H9 (cell line): ENCODE measurements at regions not wholly inside any gene's neighbourhood (a gene's known extent, or its start where the extent isn't known, plus 50 kb on each side); places are given as distances from the start of the nearest gene placed in this dataset.
A peak's percentile ranks its signal among the peaks of the same experiment; 100 is the strongest.

ENCODE experiments used
- DNase-seq: peaks from one replicate; pipeline ENCODE4 v3.0.0-alpha.2; 2017
- H2AFZ ChIP-seq: one replicate; pipeline ENCODE4 v1.6.1; 2013; ENCODE audit warnings: mild to moderate bottlenecking, low read length, control low read depth, moderate library complexity
- H2AK5ac ChIP-seq: 2 replicates; pipeline ENCODE4 v1.6.1; 2013; ENCODE audit warnings: low read length, control low read depth, mixed read lengths; ENCODE audit not compliant: insufficient read length
- H2BK120ac ChIP-seq: one replicate; pipeline ENCODE4 v1.6.1; 2013; ENCODE audit warnings: low read depth, mild to moderate bottlenecking, low read length, control low read depth, inconsistent platforms; ENCODE audit not compliant: poor library complexity, severe bottlenecking
- H2BK12ac ChIP-seq: 2 replicates; pipeline ENCODE4 v1.6.1; 2013; ENCODE audit warnings: low read length, control low read depth, mixed read lengths, low read depth; ENCODE audit not compliant: insufficient read length
- H2BK15ac ChIP-seq: 2 replicates; pipeline ENCODE4 v1.6.1; 2013; ENCODE audit warnings: low read depth, low read length, control low read depth
- H2BK20ac ChIP-seq: one replicate; pipeline ENCODE4 v1.6.1; 2013; ENCODE audit warnings: low read depth, mild to moderate bottlenecking, low read length, control low read depth, inconsistent platforms; ENCODE audit not compliant: poor library complexity, severe bottlenecking
- H2BK5ac ChIP-seq: 2 replicates; pipeline ENCODE4 v1.6.1; 2013; ENCODE audit warnings: low read length, control low read depth, mixed read lengths; ENCODE audit not compliant: insufficient read length
- H3K14ac ChIP-seq: 2 replicates; pipeline ENCODE4 v1.6.1; 2013; ENCODE audit warnings: low read length, control low read depth; ENCODE audit not compliant: insufficient read depth
- H3K18ac ChIP-seq: 2 replicates; pipeline ENCODE4 v1.6.1; 2013; ENCODE audit warnings: low read depth, mild to moderate bottlenecking, mixed read lengths, low read length, control low read depth; ENCODE audit not compliant: insufficient read length
- H3K23ac ChIP-seq: 2 replicates; pipeline ENCODE4 v1.6.1; 2013; ENCODE audit warnings: low read length, control low read depth, mixed read lengths, low read depth; ENCODE audit not compliant: insufficient read length
- H3K23me2 ChIP-seq: 2 replicates; pipeline ENCODE4 v1.6.1; 2013; ENCODE audit warnings: low read depth, mild to moderate bottlenecking, mixed read lengths, low read length, control low read depth; ENCODE audit not compliant: insufficient read length, poor library complexity, severe bottlenecking
- H3K27ac ChIP-seq: 2 replicates; pipeline ENCODE4 v1.5.1; 2013; ENCODE audit warnings: low read length, control low read depth, mixed read lengths, low read depth; ENCODE audit not compliant: insufficient read length
- H3K27me3 ChIP-seq: 2 replicates; pipeline ENCODE4 v1.6.1; 2013; ENCODE audit warnings: low read length, control low read depth, inconsistent platforms; ENCODE audit not compliant: insufficient read depth
- H3K4ac ChIP-seq: 2 replicates; pipeline ENCODE4 v1.6.1; 2013; ENCODE audit warnings: low read depth, mild to moderate bottlenecking, control low read depth, inconsistent platforms, low read length, moderate library complexity
- H3K4me1 ChIP-seq: 2 replicates; pipeline ENCODE4 v1.6.1; 2013; ENCODE audit warnings: low read length, control low read depth, inconsistent platforms; ENCODE audit not compliant: insufficient read depth
- H3K4me2 ChIP-seq: 2 replicates; pipeline ENCODE4 v1.6.1; 2013; ENCODE audit warnings: low read length, control low read depth, mixed read lengths; ENCODE audit not compliant: insufficient read length, insufficient read depth
- H3K56ac ChIP-seq: 2 replicates; pipeline ENCODE4 v1.6.1; 2013; ENCODE audit warnings: low read depth, mild to moderate bottlenecking, mixed read lengths, low read length, control low read depth; ENCODE audit not compliant: insufficient read length
- H3K79me1 ChIP-seq: 2 replicates; pipeline ENCODE4 v1.6.1; 2013; ENCODE audit warnings: low read depth, mild to moderate bottlenecking, moderate library complexity, low read length, control low read depth, inconsistent platforms; ENCODE audit not compliant: insufficient read depth, poor library complexity, severe bottlenecking
- H3K79me2 ChIP-seq: 2 replicates; pipeline ENCODE4 v1.6.1; 2013; ENCODE audit warnings: low read length, control low read depth, inconsistent platforms; ENCODE audit not compliant: insufficient read depth
- H3K9ac ChIP-seq: 2 replicates; pipeline ENCODE4 v1.6.1; 2013; ENCODE audit warnings: low read length, control low read depth, mixed read lengths; ENCODE audit not compliant: insufficient read length; ENCODE audit errors: extremely low read depth
- H3K9me3 ChIP-seq: one replicate; pipeline ENCODE4 v1.6.1; 2013; ENCODE audit warnings: low read depth, low read length, inconsistent platforms; ENCODE audit not compliant: control insufficient read depth
- H3T11ph ChIP-seq: one replicate; pipeline ENCODE4 v1.6.1; 2013; ENCODE audit warnings: mild to moderate bottlenecking, low read length, control low read depth, inconsistent platforms
- H4K20me1 ChIP-seq: one replicate; pipeline ENCODE4 v1.6.1; 2013; ENCODE audit not compliant: control insufficient read depth, insufficient read length, insufficient read depth
- H4K5ac ChIP-seq: 2 replicates; pipeline ENCODE4 v1.6.1; 2013; ENCODE audit warnings: low read depth, mild to moderate bottlenecking, mixed read lengths, low read length, control low read depth; ENCODE audit not compliant: insufficient read length
- H4K8ac ChIP-seq: replicated peaks from 2 replicates; pipeline ENCODE4 v1.6.1; 2013; ENCODE audit warnings: low read length, control low read depth, mixed read lengths, low read depth; ENCODE audit not compliant: insufficient read length
- H4K91ac ChIP-seq: 2 replicates; pipeline ENCODE4 v1.6.1; 2013; ENCODE audit warnings: low read depth, mild to moderate bottlenecking, moderate library complexity, mixed read lengths, low read length, control low read depth; ENCODE audit not compliant: insufficient read length
- H3K27ac Mint-ChIP-seq, 3 experiments: 2 replicates in 2 of 3; 3 replicates in 1 of 3; pipeline ENCODE4 v1.8.0; 2020 to 2021; ENCODE audit warnings: mixed read lengths in 3 of 3, mild to moderate bottlenecking in 1 of 3, moderate library complexity in 1 of 3
- H3K27me3 Mint-ChIP-seq: 2 replicates; pipeline ENCODE4 v1.8.0; 2021; ENCODE audit warnings: low read depth, mild to moderate bottlenecking, moderate library complexity, mixed read lengths
- H3K36me3 Mint-ChIP-seq, 3 experiments: 2 replicates in 2 of 3; 3 replicates in 1 of 3; pipeline ENCODE4 v1.8.0; 2020 to 2021; ENCODE audit warnings: low read depth in 3 of 3, mixed read lengths in 3 of 3; ENCODE audit not compliant: insufficient read depth in 1 of 3
- H3K4me1 Mint-ChIP-seq, 2 experiments: 2 replicates each; pipeline ENCODE4 v1.8.0; 2020; ENCODE audit warnings: mixed read lengths in 2 of 2
- H3K4me3 Mint-ChIP-seq, 2 experiments: 2 replicates in 1 of 2; 3 replicates in 1 of 2; pipeline ENCODE4 v1.8.0; 2020 to 2021; ENCODE audit warnings: mild to moderate bottlenecking in 2 of 2, mixed read lengths in 2 of 2, moderate library complexity in 1 of 2
- H3K9me3 Mint-ChIP-seq, 2 experiments: 2 replicates in 1 of 2; 3 replicates in 1 of 2; pipeline ENCODE4 v1.8.0; 2020; ENCODE audit warnings: mild to moderate bottlenecking in 2 of 2, mixed read lengths in 2 of 2, moderate library complexity in 1 of 2
- WGBS: extraction: QIAGEN DNeasy Blood & Tissue Kit; methylation state at CpG from one replicate; pipeline ENCODE4 v1.1.7; 2013; ENCODE audit warnings: missing lambda C conversion rate, low lambda C conversion rate, mixed read lengths; ENCODE audit not compliant: insufficient read length; ENCODE audit errors: extremely low coverage; 5-methylcytosine and 5-hydroxymethylcytosine counted together
- TF ChIP-seq, protein P1 (sequence below): fragments of 200-600 bp; sonication (generic); conservative IDR thresholded peaks from 3 replicates; pipeline ENCODE4 v1.8.0; 2021; ENCODE audit warnings: antibody characterized with exemption, mild to moderate bottlenecking

GRCh38 chr6:140105857-140106256 is 731.4 kb upstream of the CITED2 start:
- Histone ChIP-seq H3K4me2 (no peak overlapping the region), H2AK5ac (no peak overlapping the region), H3K4ac (no peak overlapping the region), H3K27me3 (no peaks in the 10 kb centered on the region), H4K8ac (no peak overlapping the region), H3K79me1 (no peaks in the 10 kb centered on the region), H3K9me3 (no peaks in the 10 kb centered on the region), H3K14ac (no peak overlapping the region), H2AFZ (peak overlapping the region; percentile 51), H3K23me2 (no peaks in the 10 kb centered on the region), H4K91ac (no peak overlapping the region), H4K20me1 (no peaks in the 10 kb centered on the region), H4K5ac (no peak overlapping the region), H2BK15ac (no peak overlapping the region), H2BK20ac (no peak overlapping the region), H3K4me1 (peaks cover 3% of the 10 kb centered on the region; the same call in 1 of the 2 replicates), H3K9ac (no peak overlapping the region), H2BK5ac (no peak overlapping the region), H3K79me2 (no peaks in the 10 kb centered on the region), H3K27ac (no peak overlapping the region), H3K18ac (no peak overlapping the region), H2BK120ac (no peak overlapping the region), H2BK12ac (no peak overlapping the region), H3T11ph (no peak overlapping the region), H3K56ac (no peak overlapping the region), H3K23ac (no peak overlapping the region)
- TF ChIP-seq, protein P1, sequence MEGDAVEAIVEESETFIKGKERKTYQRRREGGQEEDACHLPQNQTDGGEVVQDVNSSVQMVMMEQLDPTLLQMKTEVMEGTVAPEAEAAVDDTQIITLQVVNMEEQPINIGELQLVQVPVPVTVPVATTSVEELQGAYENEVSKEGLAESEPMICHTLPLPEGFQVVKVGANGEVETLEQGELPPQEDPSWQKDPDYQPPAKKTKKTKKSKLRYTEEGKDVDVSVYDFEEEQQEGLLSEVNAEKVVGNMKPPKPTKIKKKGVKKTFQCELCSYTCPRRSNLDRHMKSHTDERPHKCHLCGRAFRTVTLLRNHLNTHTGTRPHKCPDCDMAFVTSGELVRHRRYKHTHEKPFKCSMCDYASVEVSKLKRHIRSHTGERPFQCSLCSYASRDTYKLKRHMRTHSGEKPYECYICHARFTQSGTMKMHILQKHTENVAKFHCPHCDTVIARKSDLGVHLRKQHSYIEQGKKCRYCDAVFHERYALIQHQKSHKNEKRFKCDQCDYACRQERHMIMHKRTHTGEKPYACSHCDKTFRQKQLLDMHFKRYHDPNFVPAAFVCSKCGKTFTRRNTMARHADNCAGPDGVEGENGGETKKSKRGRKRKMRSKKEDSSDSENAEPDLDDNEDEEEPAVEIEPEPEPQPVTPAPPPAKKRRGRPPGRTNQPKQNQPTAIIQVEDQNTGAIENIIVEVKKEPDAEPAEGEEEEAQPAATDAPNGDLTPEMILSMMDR: peak; percentile 62
- Mint-ChIP-seq H3K9me3 (no peaks in the 10 kb centered on the region), H3K4me1 (peaks cover 24 to 26% of the 10 kb centered on the region in 2 experiments), H3K36me3 (no peaks in the 10 kb centered on the region), H3K4me3 (no peak overlapping the region), H3K27ac (peak overlapping the region; percentile 88 to 94 (median 90)), H3K27me3 (no peaks in the 10 kb centered on the region; the same call in 1 of the 2 replicates)
- WGBS: no CpG with 5 or more reads among the region's 6 CpGs
- peak; percentile 51 for DNase-seq
